ENCODE measurements at regions not wholly inside any gene's neighbourhood (a gene's known extent, or its start where the extent isn't known, plus 50 kb on each side); places are given as distances from the start of the nearest gene placed in this dataset.

DNA sequence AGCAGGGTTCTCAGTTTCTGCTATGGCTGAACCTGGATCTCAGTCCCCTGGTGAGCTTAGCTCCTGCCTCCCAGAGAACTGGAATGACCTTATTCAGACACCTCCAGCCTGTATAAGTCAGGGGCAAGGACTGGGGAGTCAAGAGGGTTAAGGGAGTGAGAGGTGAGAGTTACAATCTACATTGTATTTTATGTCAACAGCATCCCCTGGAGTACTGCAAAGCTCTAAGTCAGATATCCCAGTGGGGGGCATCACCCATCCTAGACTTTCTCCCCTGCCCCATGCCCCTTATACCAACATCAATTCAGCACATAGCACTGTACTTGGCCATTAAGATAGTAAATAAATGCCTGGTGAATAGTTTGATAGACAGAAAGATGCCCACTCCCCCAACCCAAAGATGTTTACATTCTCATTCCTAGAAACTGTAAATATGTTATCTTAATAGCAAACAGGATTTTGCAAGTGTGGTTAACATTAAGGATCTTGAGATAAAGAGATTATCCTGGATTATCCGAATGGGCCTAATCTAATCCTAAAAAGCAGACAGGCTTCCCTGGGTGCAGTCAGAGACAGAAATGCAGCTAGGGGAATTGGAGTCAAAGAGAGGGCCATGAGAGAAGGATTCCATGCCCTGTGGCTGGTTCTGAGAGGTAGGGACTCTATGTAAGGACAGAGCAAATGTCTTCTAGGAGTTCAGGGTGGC lies 132.3 kb upstream of the RASGRP1 start:
- no peak for TF ChIP-seq EZH2 (IDR thresholded peaks at IDR 0.05; ENCODE audit: insufficient read depth, poor library complexity, severe bottlenecking)
- TF ChIP-seq EZH2phosphoT487 (IDR thresholded peaks at IDR 0.05; ENCODE audit: insufficient read depth, low read depth), result no peak
